Spleen (tissue), 11 donors: ENCODE measurements at regions not wholly inside any gene's neighbourhood (a gene's known extent, or its start where the extent isn't known, plus 50 kb on each side); places are given as distances from the start of the nearest gene placed in this dataset.

Source experiments
- DNase-seq: peaks from one replicate; pipeline ENCODE4 v3.0.0-alpha.2; 2020
- H3K27ac ChIP-seq, 8 donors: fragments of 200-600 bp; sonication (generic) in 7 of 8; 1 replicate in 4 of 8; 2 replicates in 4 of 8; pipeline versions ENCODE4 v1.5.0 to v1.8.0; 2016 to 2021; ENCODE audit warnings: inconsistent platforms in 4 of 8, mild to moderate bottlenecking in 4 of 8, moderate library complexity in 1 of 8
- H3K27me3 ChIP-seq, 7 donors: fragments of 200-600 bp; sonication (generic) in 6 of 7; replicated peaks in 1 of 7; 1 replicate in 4 of 7; 2 replicates in 3 of 7; pipeline versions ENCODE4 v1.5.0 to v1.8.0; 2016 to 2021; ENCODE audit warnings: inconsistent platforms in 3 of 7, mild to moderate bottlenecking in 1 of 7
- H3K36me3 ChIP-seq, 6 donors: fragments of 200-600 bp; sonication (generic) in 5 of 6; 1 replicate in 4 of 6; 2 replicates in 2 of 6; pipeline versions ENCODE4 v1.5.0 to v1.8.0; 2016 to 2021; ENCODE audit warnings: inconsistent platforms in 2 of 6
- H3K4me1 ChIP-seq, 6 donors: fragments of 200-600 bp; sonication (generic) in 5 of 6; 1 replicate in 3 of 6; 2 replicates in 3 of 6; pipeline versions ENCODE4 v1.5.0 to v1.8.0; 2016 to 2021; ENCODE audit warnings: inconsistent platforms in 3 of 6
- H3K4me3 ChIP-seq, 8 donors: fragments of 200-600 bp; sonication (generic) in 7 of 8; 1 replicate in 4 of 8; 2 replicates in 4 of 8; pipeline versions ENCODE4 v1.5.0 to v1.8.0; 2016 to 2021; ENCODE audit warnings: inconsistent platforms in 4 of 8, mild to moderate bottlenecking in 4 of 8, moderate library complexity in 2 of 8
- H3K9me3 ChIP-seq, 8 donors: fragments of 200-600 bp; sonication (generic) in 7 of 8; 1 replicate in 4 of 8; 2 replicates in 4 of 8; pipeline versions ENCODE4 v1.5.0 to v1.8.0; 2016 to 2021; ENCODE audit warnings: inconsistent platforms in 4 of 8
- POLR2A ChIP-seq, 3 donors: fragments of 450-650 bp; IDR thresholded peaks; one replicate each; pipeline ENCODE4 v1.5.1; 2017; ENCODE audit warnings: antibody characterized with exemption in 3 of 3, mild to moderate bottlenecking in 1 of 3
- POLR2AphosphoS5 ChIP-seq, 3 donors: sonication (generic); formaldehyde crosslinking; IDR thresholded peaks; one replicate each; pipeline ENCODE4 v1.5.1; 2017; ENCODE audit warnings: antibody characterized with exemption in 3 of 3
- WGBS, 5 donors: extraction: QIAGEN DNeasy Blood & Tissue Kit in 3 of 5; methylation state at CpG; one replicate each; pipeline versions ENCODE4 v1.1.5 to v1.1.7; 2013 to 2018; 5-methylcytosine and 5-hydroxymethylcytosine counted together
- intact Hi-C: fragments of 100-400 bp; cut with DNase I; formaldehyde crosslinking; loops from one replicate; pipeline ENCODE4 v1.15.0; 2023; ENCODE audit warnings: low total_unique reads
- TF ChIP-seq, protein P1 (sequence below), 11 experiments: fragments of 200-600 bp in 7 of 11; fragments of 450-650 bp in 4 of 11; sonication (generic) in 4 of 11; IDR thresholded peaks in 8 of 11; conservative IDR thresholded peaks in 3 of 11; 1 replicate in 7 of 11; 2 replicates in 4 of 11; pipeline versions ENCODE4 v1.4.0 to v1.8.0; 2016 to 2021; ENCODE audit warnings: antibody characterized with exemption in 11 of 11, inconsistent platforms in 4 of 11, mild to moderate bottlenecking in 1 of 11
- donor health status: healthy with polysubstance abuse.
- donor health status: DM: no; HTN: no; CAD: no; lungs with moderate emphysema.
- donor health status: DM: no; HTN: no; CAD: no.
- donor health status: Bipolar disorder and iron deficiency.
- donor health status: healthy.
- donor health status: DM: no; HTN: no; CAD: no.
- donor health status: DM: yes; HTN: yes; CAD: no.

DNA sequence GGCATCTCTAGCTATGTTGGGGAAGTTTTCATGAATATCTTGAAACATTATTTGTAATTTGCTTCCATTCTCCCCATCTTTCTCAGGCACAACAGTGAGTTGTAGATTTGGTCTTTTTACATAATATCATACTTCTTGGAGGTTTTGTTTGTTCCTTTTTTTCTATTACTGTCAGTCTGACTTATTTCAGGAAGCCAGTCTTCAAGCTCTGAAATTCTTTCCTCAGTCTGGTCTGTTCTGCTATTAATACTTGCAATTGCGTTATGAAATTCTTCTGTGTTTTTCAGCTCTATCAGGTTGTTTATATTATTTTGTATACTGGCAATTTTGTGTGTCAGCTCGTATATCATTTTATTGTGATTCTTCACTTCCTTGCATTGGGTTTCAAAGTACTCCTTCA is 424.6 kb upstream of the PTBP2 start:
- intact Hi-C loops, result no loop called here
- H3K9me3 ChIP-seq, result peaks cover 0 to 8% (median 0%) of the 10 kb centered on the region in 8 donors
- H3K27ac ChIP-seq, result no peak overlapping the region
- 61 to 85% (median 73%) methylated on average over 2 of the region's 2 CpGs for WGBS, 5 donors
- H3K4me1 ChIP-seq, result no peaks in the 10 kb centered on the region
- H3K4me3 ChIP-seq, result no peak overlapping the region
- H3K36me3 ChIP-seq, result no peaks in the 10 kb centered on the region
- DNase-seq, result no peak
- H3K27me3 ChIP-seq, result no peaks in the 10 kb centered on the region
- no peak for TF ChIP-seq POLR2AphosphoS5 (IDR thresholded peaks at IDR 0.05)
- no peak for TF ChIP-seq POLR2A (IDR thresholded peaks at IDR 0.05)
- TF ChIP-seq, protein P1, sequence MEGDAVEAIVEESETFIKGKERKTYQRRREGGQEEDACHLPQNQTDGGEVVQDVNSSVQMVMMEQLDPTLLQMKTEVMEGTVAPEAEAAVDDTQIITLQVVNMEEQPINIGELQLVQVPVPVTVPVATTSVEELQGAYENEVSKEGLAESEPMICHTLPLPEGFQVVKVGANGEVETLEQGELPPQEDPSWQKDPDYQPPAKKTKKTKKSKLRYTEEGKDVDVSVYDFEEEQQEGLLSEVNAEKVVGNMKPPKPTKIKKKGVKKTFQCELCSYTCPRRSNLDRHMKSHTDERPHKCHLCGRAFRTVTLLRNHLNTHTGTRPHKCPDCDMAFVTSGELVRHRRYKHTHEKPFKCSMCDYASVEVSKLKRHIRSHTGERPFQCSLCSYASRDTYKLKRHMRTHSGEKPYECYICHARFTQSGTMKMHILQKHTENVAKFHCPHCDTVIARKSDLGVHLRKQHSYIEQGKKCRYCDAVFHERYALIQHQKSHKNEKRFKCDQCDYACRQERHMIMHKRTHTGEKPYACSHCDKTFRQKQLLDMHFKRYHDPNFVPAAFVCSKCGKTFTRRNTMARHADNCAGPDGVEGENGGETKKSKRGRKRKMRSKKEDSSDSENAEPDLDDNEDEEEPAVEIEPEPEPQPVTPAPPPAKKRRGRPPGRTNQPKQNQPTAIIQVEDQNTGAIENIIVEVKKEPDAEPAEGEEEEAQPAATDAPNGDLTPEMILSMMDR (IDR thresholded peaks at IDR 0.05 in 8 of 11, conservative IDR thresholded peaks at IDR 0.05 in 3 of 11), result no peak

DNA sequence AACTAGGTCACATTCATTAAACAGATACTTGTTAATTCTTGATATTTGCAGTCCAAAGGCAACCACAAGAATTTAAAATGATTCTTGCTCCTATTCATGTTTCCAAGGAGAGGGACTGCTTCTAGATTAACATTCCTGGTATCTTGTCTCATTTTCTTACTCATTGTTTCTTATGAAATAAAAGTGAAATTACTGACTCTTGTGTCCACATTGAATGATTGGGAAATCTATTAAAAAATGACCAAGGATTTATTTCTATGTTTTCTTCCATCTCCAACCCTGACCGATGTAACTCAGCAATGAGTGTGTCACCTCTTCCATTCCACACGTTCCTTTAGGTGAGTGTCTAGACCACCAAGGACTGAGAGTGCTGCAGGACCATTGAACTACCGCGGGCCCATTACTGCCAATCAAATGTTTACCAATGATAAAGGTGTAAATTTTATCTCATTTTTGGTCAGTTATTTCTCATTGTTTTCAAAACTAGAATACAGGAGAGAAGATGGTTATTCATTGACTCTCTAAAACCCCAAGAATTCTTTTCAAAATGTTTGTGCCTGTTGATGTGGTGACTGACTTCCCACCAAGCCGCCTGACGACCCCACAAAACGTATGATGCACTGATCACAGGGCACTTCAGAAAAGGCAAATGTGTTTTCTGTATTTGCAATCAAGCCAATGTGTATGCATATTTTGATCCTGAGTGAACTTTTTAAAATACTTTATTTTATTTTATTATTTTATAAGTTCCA is 414.6 kb upstream of the PTBP2 start:
- H3K27ac ChIP-seq, result no peak overlapping the region
- no peaks in the 10 kb centered on the region for H3K4me1 ChIP-seq
- H3K36me3 ChIP-seq, result no peaks in the 10 kb centered on the region
- intact Hi-C loops, result no loop called here
- no peaks in the 10 kb centered on the region for H3K9me3 ChIP-seq
- WGBS, 5 donors, result 80 to 89% (median 85%) methylated on average over 7 of the region's 7 CpGs
- H3K27me3 ChIP-seq, result no peaks in the 10 kb centered on the region
- no peak for DNase-seq
- TF ChIP-seq, protein P1 (IDR thresholded peaks at IDR 0.05 in 8 of 11, conservative IDR thresholded peaks at IDR 0.05 in 3 of 11), result no peak
- no peak for TF ChIP-seq POLR2AphosphoS5 (IDR thresholded peaks at IDR 0.05)
- no peak for TF ChIP-seq POLR2A (IDR thresholded peaks at IDR 0.05)
- no peak overlapping the region for H3K4me3 ChIP-seq

DNA sequence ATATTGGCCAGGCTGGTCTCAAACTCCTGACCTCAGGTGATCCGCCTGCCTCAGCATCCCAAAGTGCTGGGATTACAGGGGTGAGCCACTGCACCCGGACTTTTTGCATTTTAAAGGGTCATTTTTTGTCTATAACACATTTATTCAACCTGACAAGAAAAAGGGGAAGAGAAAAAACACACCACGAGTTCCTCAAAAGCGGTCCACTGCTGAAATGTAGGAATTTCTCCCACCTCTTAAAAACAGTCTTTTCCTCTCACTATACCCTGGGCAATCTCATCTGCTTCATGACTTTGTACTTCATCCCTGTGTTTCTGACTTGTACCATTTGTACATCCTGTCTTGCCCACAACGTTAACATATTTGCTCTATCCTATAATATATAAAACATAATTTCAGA is 413.3 kb upstream of the PTBP2 start:
- Histone ChIP-seq H3K4me3 (no peak overlapping the region), H3K36me3 (no peaks in the 10 kb centered on the region), H3K27ac (no peak overlapping the region), H3K9me3 (no peaks in the 10 kb centered on the region), H3K27me3 (no peaks in the 10 kb centered on the region), H3K4me1 (no peaks in the 10 kb centered on the region)
- intact Hi-C loops, result no loop called here
- WGBS, 5 donors, result 36 to 44% (median 36%) methylated on average over 5 of the region's 5 CpGs
- TF ChIP-seq, protein P1 (IDR thresholded peaks at IDR 0.05 in 8 of 11, conservative IDR thresholded peaks at IDR 0.05 in 3 of 11), result no peak
- TF ChIP-seq POLR2A (IDR thresholded peaks at IDR 0.05) (no peak), POLR2AphosphoS5 (IDR thresholded peaks at IDR 0.05) (no peak)
- DNase-seq, result no peak

DNA sequence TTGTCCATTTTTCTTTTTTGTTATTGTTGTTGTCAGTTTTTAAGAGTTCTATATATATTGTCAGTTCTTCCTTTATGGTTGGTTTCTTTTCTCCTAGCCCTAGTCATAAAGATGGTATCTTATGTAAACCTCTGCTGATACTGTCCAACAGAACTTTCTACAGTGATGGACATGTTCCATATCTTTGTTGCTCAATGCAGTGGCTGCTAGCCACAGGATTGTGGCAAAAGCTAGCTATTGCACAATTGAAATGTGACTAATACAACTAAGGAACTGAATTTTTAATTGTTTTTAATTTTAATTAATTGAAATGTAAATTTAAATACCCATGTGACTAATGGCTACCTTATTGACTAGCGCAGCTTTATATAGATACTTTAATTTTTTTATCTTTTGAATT is 411.8 kb upstream of the PTBP2 start:
- DNase-seq, result no peak
- no peaks in the 10 kb centered on the region for H3K36me3 ChIP-seq
- WGBS, 5 donors, result 92 to 98% (median 93%) methylated on average over 1 of the region's 1 CpG
- H3K4me1 ChIP-seq, result no peaks in the 10 kb centered on the region
- H3K27me3 ChIP-seq, result no peaks in the 10 kb centered on the region
- intact Hi-C loops, result no loop called here
- TF ChIP-seq, protein P1 (IDR thresholded peaks at IDR 0.05 in 8 of 11, conservative IDR thresholded peaks at IDR 0.05 in 3 of 11), result no peak
- TF ChIP-seq POLR2AphosphoS5 (IDR thresholded peaks at IDR 0.05) (no peak), POLR2A (IDR thresholded peaks at IDR 0.05) (no peak)
- H3K4me3 ChIP-seq, result no peak overlapping the region
- H3K9me3 ChIP-seq, result no peaks in the 10 kb centered on the region
- no peak overlapping the region for H3K27ac ChIP-seq
